Suprapubic skin (tissue), 3 donors: ENCODE measurements at regions not wholly inside any gene's neighbourhood (a gene's known extent, or its start where the extent isn't known, plus 50 kb on each side); places are given as distances from the start of the nearest gene placed in this dataset.

Source experiments
- CTCF ChIP-seq, 2 donors: fragments of 200-600 bp in 1 of 2; fragments of 450-650 bp in 1 of 2; sonication (generic) in 1 of 2; IDR thresholded peaks; one replicate each; pipeline ENCODE4 v1.5.1; 2016 to 2019; ENCODE audit warnings: antibody characterized with exemption in 2 of 2, mild to moderate bottlenecking in 1 of 2, moderate library complexity in 1 of 2
- EP300 ChIP-seq: sonication (generic); formaldehyde crosslinking; IDR thresholded peaks from one replicate; pipeline ENCODE4 v1.6.1; 2017; ENCODE audit warnings: antibody characterized with exemption
- POLR2A ChIP-seq, 2 donors: fragments of 450-650 bp; IDR thresholded peaks; one replicate each; pipeline ENCODE4 v1.6.1; 2017; ENCODE audit warnings: antibody characterized with exemption in 2 of 2, mild to moderate bottlenecking in 2 of 2, moderate library complexity in 2 of 2

- TF ChIP-seq CTCF (IDR thresholded peaks at IDR 0.05): no peak
- TF ChIP-seq EP300: no peak
- TF ChIP-seq POLR2A (IDR thresholded peaks at IDR 0.05): no peak
Observed at GRCh38 chr15:47337106-47337505, 380.2 kb upstream of the SEMA6D start.
